ENCODE measurements at regions not wholly inside any gene's neighbourhood (a gene's known extent, or its start where the extent isn't known, plus 50 kb on each side); places are given as distances from the start of the nearest gene placed in this dataset.

DNA sequence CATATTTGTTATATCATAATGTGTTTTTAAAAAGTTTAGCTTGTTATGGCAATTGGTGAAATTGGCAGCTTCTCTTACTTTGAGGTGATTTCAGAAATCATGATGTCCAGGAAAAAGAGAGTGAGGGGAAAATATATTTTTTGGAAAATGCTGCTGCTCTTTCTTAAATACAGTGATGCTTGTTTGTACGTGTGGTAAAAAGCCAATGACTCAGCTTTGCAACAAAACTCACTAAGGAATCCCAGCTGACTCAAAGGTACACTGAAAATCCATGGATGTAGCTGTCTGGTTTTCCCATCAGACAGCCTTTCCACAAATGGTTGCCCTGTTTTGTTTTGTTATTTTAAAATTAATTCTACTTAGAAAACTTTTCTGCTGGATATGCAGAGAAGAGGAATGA is 306.4 kb upstream of the PAPPA start:
- TF ChIP-seq EZH2phosphoT487 (conservative IDR thresholded peaks at IDR 0.05; ENCODE audit: low read length) = no peak
- TF ChIP-seq, protein P1, sequence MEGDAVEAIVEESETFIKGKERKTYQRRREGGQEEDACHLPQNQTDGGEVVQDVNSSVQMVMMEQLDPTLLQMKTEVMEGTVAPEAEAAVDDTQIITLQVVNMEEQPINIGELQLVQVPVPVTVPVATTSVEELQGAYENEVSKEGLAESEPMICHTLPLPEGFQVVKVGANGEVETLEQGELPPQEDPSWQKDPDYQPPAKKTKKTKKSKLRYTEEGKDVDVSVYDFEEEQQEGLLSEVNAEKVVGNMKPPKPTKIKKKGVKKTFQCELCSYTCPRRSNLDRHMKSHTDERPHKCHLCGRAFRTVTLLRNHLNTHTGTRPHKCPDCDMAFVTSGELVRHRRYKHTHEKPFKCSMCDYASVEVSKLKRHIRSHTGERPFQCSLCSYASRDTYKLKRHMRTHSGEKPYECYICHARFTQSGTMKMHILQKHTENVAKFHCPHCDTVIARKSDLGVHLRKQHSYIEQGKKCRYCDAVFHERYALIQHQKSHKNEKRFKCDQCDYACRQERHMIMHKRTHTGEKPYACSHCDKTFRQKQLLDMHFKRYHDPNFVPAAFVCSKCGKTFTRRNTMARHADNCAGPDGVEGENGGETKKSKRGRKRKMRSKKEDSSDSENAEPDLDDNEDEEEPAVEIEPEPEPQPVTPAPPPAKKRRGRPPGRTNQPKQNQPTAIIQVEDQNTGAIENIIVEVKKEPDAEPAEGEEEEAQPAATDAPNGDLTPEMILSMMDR (IDR thresholded peaks at IDR 0.05; ENCODE audit: insufficient read depth, low read length, poor library complexity, severe bottlenecking) = no peak
- H3K9ac ChIP-seq (ENCODE audit: low read length) = no peak overlapping the region
- no peak overlapping the region for H3K4me3 ChIP-seq (ENCODE audit: insufficient read depth, low read length, poor library complexity, severe bottlenecking)
- H3K27me3 ChIP-seq (ENCODE audit: low read length) = no peaks in the 10 kb centered on the region
- no peaks in the 10 kb centered on the region for H4K20me1 ChIP-seq (ENCODE audit: low read depth, low read length)
- H3K79me2 ChIP-seq (ENCODE audit: insufficient read depth, low read length) = no peaks in the 10 kb centered on the region
- H3K4me2 ChIP-seq (ENCODE audit: low read depth, low read length, poor library complexity, severe bottlenecking) = no peak overlapping the region
- H3K27ac ChIP-seq (ENCODE audit: low read depth, low read length) = no peak overlapping the region
- H3F3A ChIP-seq (ENCODE audit: insufficient read depth) = no peaks in the 10 kb centered on the region
- no peak overlapping the region for H2AFZ ChIP-seq (ENCODE audit: low read depth, low read length, severe bottlenecking)
- H3K36me3 ChIP-seq (ENCODE audit: low read length) = no peaks in the 10 kb centered on the region
- no peaks in the 10 kb centered on the region for H3K9me3 ChIP-seq (ENCODE audit: insufficient read depth, low read length)
- no peaks in the 10 kb centered on the region for H3K9me2 ChIP-seq (replicated peaks; ENCODE audit: insufficient read depth, low read length)

DNA sequence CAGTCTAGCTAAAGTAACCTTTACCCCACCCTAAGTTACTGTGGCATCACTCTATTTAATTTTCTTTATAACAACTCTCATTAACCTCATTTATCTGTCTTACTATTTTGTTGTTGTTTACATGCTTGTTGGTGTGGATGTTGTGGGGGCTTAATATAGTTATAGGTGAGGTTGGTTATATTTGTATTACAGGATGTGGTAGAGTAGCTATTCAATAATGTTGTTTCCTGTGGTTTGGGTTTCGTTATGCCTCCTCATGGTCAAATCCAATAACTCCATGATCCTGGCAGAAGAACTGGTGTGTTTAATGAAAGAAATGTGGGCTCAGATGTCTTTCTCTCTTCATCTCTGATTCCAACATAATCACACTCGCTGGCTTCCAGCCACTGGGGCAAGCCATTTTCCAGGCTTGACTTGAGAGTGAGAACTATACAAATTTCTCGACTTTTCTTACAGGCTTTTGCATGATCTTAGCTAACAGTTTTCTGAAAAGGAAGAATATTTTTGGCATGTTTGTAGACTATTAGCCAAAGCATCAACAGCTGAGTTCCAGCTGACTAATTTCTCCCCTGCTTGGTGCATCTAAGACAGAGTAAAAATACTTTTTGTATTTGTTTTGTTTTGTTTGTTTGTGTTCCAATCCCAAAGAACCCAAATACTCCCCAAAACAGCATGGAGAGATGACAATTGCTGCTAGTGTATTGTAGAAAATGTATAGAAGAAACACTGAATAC is 303.7 kb upstream of the PAPPA start:
- no peak overlapping the region for H3K9ac ChIP-seq (ENCODE audit: low read length)
- H3K4me3 ChIP-seq (ENCODE audit: insufficient read depth, low read length, poor library complexity, severe bottlenecking) = no peak overlapping the region
- H3K36me3 ChIP-seq (ENCODE audit: low read length) = no peaks in the 10 kb centered on the region
- TF ChIP-seq, protein P1 (IDR thresholded peaks at IDR 0.05; ENCODE audit: insufficient read depth, low read length, poor library complexity, severe bottlenecking) = no peak
- no peak for TF ChIP-seq EZH2phosphoT487 (conservative IDR thresholded peaks at IDR 0.05; ENCODE audit: low read length)
- H3K27ac ChIP-seq (ENCODE audit: low read depth, low read length) = no peak overlapping the region
- H3K4me2 ChIP-seq (ENCODE audit: low read depth, low read length, poor library complexity, severe bottlenecking) = no peak overlapping the region
- H3K27me3 ChIP-seq (ENCODE audit: low read length) = no peaks in the 10 kb centered on the region
- no peaks in the 10 kb centered on the region for H4K20me1 ChIP-seq (ENCODE audit: low read depth, low read length)
- H3K9me2 ChIP-seq (replicated peaks; ENCODE audit: insufficient read depth, low read length) = no peaks in the 10 kb centered on the region
- no peaks in the 10 kb centered on the region for H3K9me3 ChIP-seq (ENCODE audit: insufficient read depth, low read length)
- no peak overlapping the region for H2AFZ ChIP-seq (ENCODE audit: low read depth, low read length, severe bottlenecking)
- H3K79me2 ChIP-seq (ENCODE audit: insufficient read depth, low read length) = no peaks in the 10 kb centered on the region
- no peaks in the 10 kb centered on the region for H3F3A ChIP-seq (ENCODE audit: insufficient read depth)

DNA sequence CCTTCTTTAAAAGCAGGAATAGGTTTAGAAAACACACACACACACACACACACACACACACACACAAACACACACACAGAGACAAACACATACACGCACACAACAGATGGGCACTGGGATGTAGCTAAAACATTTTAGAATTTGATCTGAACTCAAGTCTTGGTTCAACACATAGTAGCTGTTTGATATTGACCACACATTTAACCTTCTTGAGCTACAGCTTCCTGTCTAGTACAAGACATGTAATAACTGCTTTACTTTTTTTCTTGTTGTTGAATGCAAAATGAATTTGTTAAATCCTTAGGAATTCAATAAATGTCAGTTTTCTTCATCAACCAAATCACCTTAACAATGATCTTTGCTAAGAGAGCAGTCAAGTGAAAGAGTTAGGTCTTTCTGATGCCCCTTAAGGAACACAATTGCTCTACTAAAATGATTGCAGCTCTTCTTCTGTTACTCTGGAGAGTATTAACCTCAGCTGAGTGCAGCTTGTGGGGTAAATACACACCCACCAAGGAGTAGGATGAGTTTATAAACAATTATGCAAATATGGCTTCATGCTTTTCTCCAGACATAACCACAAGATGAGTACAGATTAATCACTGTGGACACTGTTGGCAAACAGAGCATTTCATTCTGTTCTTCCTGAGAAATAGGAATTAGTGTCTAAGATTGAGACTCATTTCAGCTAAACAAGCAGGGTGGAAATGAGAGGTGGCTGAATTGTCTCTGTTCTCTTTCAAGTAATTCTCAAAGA is 302.9 kb upstream of the PAPPA start:
- no peak overlapping the region for H3K27ac ChIP-seq (ENCODE audit: low read depth, low read length)
- no peaks in the 10 kb centered on the region for H3K9me3 ChIP-seq (ENCODE audit: insufficient read depth, low read length)
- H3K9me2 ChIP-seq (replicated peaks; ENCODE audit: insufficient read depth, low read length) = no peaks in the 10 kb centered on the region
- no peaks in the 10 kb centered on the region for H3K36me3 ChIP-seq (ENCODE audit: low read length)
- H2AFZ ChIP-seq (ENCODE audit: low read depth, low read length, severe bottlenecking) = no peak overlapping the region
- H3F3A ChIP-seq (ENCODE audit: insufficient read depth) = no peaks in the 10 kb centered on the region
- H3K27me3 ChIP-seq (ENCODE audit: low read length) = no peaks in the 10 kb centered on the region
- TF ChIP-seq, protein P1 (IDR thresholded peaks at IDR 0.05; ENCODE audit: insufficient read depth, low read length, poor library complexity, severe bottlenecking) = no peak
- no peak for TF ChIP-seq EZH2phosphoT487 (conservative IDR thresholded peaks at IDR 0.05; ENCODE audit: low read length)
- H3K79me2 ChIP-seq (ENCODE audit: insufficient read depth, low read length) = no peaks in the 10 kb centered on the region
- H3K4me3 ChIP-seq (ENCODE audit: insufficient read depth, low read length, poor library complexity, severe bottlenecking) = no peak overlapping the region
- no peak overlapping the region for H3K9ac ChIP-seq (ENCODE audit: low read length)
- H4K20me1 ChIP-seq (ENCODE audit: low read depth, low read length) = no peaks in the 10 kb centered on the region
- no peak overlapping the region for H3K4me2 ChIP-seq (ENCODE audit: low read depth, low read length, poor library complexity, severe bottlenecking)
